Hepatocyte (in vitro differentiated cells): ENCODE measurements at regions not wholly inside any gene's neighbourhood (a gene's known extent, or its start where the extent isn't known, plus 50 kb on each side); places are given as distances from the start of the nearest gene placed in this dataset.

Experiments used
- CTCF ChIP-seq: fragments of 200-600 bp; sonication (generic); IDR thresholded peaks from 2 replicates; pipeline ENCODE4 v1.5.1; 2016; ENCODE audit warnings: antibody characterized with exemption, mild to moderate bottlenecking; ENCODE audit not compliant: poor library complexity
- EZH2 ChIP-seq: fragments of 200-600 bp; sonication (generic); IDR thresholded peaks from 2 replicates; pipeline ENCODE4 v1.6.1; 2016; ENCODE audit warnings: antibody characterized with exemption, mild to moderate bottlenecking, borderline replicate concordance

- TF ChIP-seq CTCF: no peak
- TF ChIP-seq EZH2: no peak
Measured at GRCh38 chr3:117818592-117818991, 1109.0 kb downstream of the TUSC7 start.
